GM23338 (cell line): ENCODE measurements at regions not wholly inside any gene's neighbourhood (a gene's known extent, or its start where the extent isn't known, plus 50 kb on each side); places are given as distances from the start of the nearest gene placed in this dataset.

ENCODE experiments used
- ATAC-seq: fragments of 200-7000 bp; cut with Tn5 transposase; 3 replicates; pipeline ENCODE4 v1.9.1; 2020
- DNase-seq: peaks from one replicate; pipeline ENCODE4 v3.0.0-alpha.2; 2015; ENCODE audit warnings: low spot score
- H2AFZ ChIP-seq: fragments of 200-600 bp; sonication (generic); 2 replicates; pipeline ENCODE4 v1.8.0; 2016; ENCODE audit warnings: antibody characterized with exemption, mild to moderate bottlenecking, moderate library complexity
- H3F3A ChIP-seq: fragments of 200-600 bp; sonication (generic); replicated peaks from 2 replicates; pipeline ENCODE4 v1.8.0; 2017; ENCODE audit warnings: antibody characterized with exemption, mixed run types, low read depth
- H3K27ac ChIP-seq: fragments of 200-600 bp; sonication (generic); 2 replicates; pipeline ENCODE4 v1.6.1; 2016; ENCODE audit warnings: low read depth
- H3K27me3 ChIP-seq: fragments of 200-600 bp; sonication (generic); 2 replicates; pipeline ENCODE4 v1.8.0; 2016; ENCODE audit warnings: mild to moderate bottlenecking, mixed run types, moderate library complexity; ENCODE audit not compliant: insufficient read depth
- H3K36me3 ChIP-seq: fragments of 200-600 bp; sonication (generic); 2 replicates; pipeline ENCODE4 v1.8.0; 2016; ENCODE audit warnings: mild to moderate bottlenecking; ENCODE audit not compliant: insufficient read depth
- H3K4me1 ChIP-seq: fragments of 200-600 bp; sonication (generic); 2 replicates; pipeline ENCODE4 v1.8.0; 2016; ENCODE audit warnings: mild to moderate bottlenecking, moderate library complexity; ENCODE audit not compliant: insufficient read depth
- H3K4me2 ChIP-seq: fragments of 200-600 bp; sonication (generic); 2 replicates; pipeline ENCODE4 v1.7.1; 2017; ENCODE audit warnings: mixed run types
- H3K4me3 ChIP-seq: fragments of 200-600 bp; sonication (generic); 2 replicates; pipeline ENCODE4 v1.6.1; 2016; ENCODE audit warnings: mixed run types
- H3K79me2 ChIP-seq: fragments of 200-600 bp; sonication (generic); replicated peaks from 2 replicates; pipeline ENCODE4 v1.8.0; 2017; ENCODE audit warnings: mild to moderate bottlenecking; ENCODE audit not compliant: insufficient read depth
- H3K9me2 ChIP-seq: fragments of 200-600 bp; sonication (generic); 2 replicates; pipeline ENCODE4 v1.8.0; 2017; ENCODE audit not compliant: insufficient read depth
- H4K20me1 ChIP-seq: fragments of 200-600 bp; sonication (generic); replicated peaks from 2 replicates; pipeline ENCODE4 v1.8.0; 2017; ENCODE audit warnings: mild to moderate bottlenecking; ENCODE audit not compliant: insufficient read depth
- H3K27ac Mint-ChIP-seq: 2 replicates; pipeline ENCODE4 v1.8.0; 2020; ENCODE audit warnings: inconsistent platforms, mild to moderate bottlenecking, moderate library complexity, mixed read lengths
- H3K27me3 Mint-ChIP-seq: 3 replicates; pipeline ENCODE4 v1.8.0; 2022; ENCODE audit warnings: low read depth, mild to moderate bottlenecking, moderate library complexity, mixed read lengths, inconsistent platforms; ENCODE audit not compliant: insufficient read depth, poor library complexity
- H3K36me3 Mint-ChIP-seq: 3 replicates; pipeline ENCODE4 v1.8.0; 2021; ENCODE audit warnings: low read depth, mild to moderate bottlenecking, inconsistent platforms, moderate library complexity, mixed read lengths
- H3K4me1 Mint-ChIP-seq: 3 replicates; pipeline ENCODE4 v1.8.0; 2020; ENCODE audit warnings: mild to moderate bottlenecking, inconsistent platforms, mixed read lengths
- H3K4me3 Mint-ChIP-seq: 3 replicates; pipeline ENCODE4 v1.8.0; 2021; ENCODE audit warnings: moderate library complexity, mild to moderate bottlenecking, inconsistent platforms, mixed read lengths
- H3K9me3 Mint-ChIP-seq: 3 replicates; pipeline ENCODE4 v1.8.0; 2020; ENCODE audit warnings: moderate library complexity, mild to moderate bottlenecking, inconsistent platforms, mixed read lengths
- CREB1 ChIP-seq: fragments of 250-450 bp; sonication (Bioruptor Pico); IDR thresholded peaks from 2 replicates; pipeline ENCODE4 v1.5.0; 2020; ENCODE audit warnings: low read depth, mild to moderate bottlenecking, moderate library complexity
- CTCF ChIP-seq, 2 experiments: fragments of 200-600 bp in 1 of 2; sonication (generic) in 1 of 2; conservative IDR thresholded peaks; 2 replicates each; pipeline versions ENCODE4 v1.5.1 to v1.6.1; 2016 to 2017; ENCODE audit warnings: antibody characterized with exemption in 2 of 2, low read depth in 2 of 2, mild to moderate bottlenecking in 2 of 2, moderate library complexity in 1 of 2
- ETS1 ChIP-seq: IDR thresholded peaks from 2 replicates; pipeline ENCODE4 v1.6.1; 2016; ENCODE audit warnings: antibody characterized with exemption
- EZH2 ChIP-seq: fragments of 200-600 bp; sonication (generic); IDR thresholded peaks from one replicate; pipeline ENCODE4 v1.8.0; 2017; ENCODE audit warnings: antibody characterized with exemption, mild to moderate bottlenecking, low read depth; ENCODE audit not compliant: unreplicated experiment
- EZH2phosphoT487 ChIP-seq: fragments of 200-600 bp; sonication (generic); IDR thresholded peaks from one replicate; pipeline ENCODE4 v1.8.1; 2018; ENCODE audit warnings: antibody characterized with exemption; ENCODE audit not compliant: unreplicated experiment
- JUNB ChIP-seq: IDR thresholded peaks from one replicate; pipeline ENCODE4 v1.6.1; 2016; ENCODE audit warnings: antibody characterized with exemption; ENCODE audit not compliant: unreplicated experiment
- NANOG ChIP-seq: IDR thresholded peaks from 2 replicates; pipeline ENCODE4 v1.6.1; 2016; ENCODE audit warnings: antibody characterized with exemption, borderline replicate concordance
- POLR2AphosphoS5 ChIP-seq: IDR thresholded peaks from 2 replicates; pipeline ENCODE4 v1.6.1; 2016; ENCODE audit warnings: antibody characterized with exemption, low read depth
- REST ChIP-seq: IDR thresholded peaks from one replicate; pipeline ENCODE4 v1.6.1; 2018; ENCODE audit warnings: antibody characterized with exemption; ENCODE audit not compliant: unreplicated experiment
- STAT1 ChIP-seq: IDR thresholded peaks from one replicate; pipeline ENCODE4 v1.6.1; 2016; ENCODE audit warnings: antibody characterized with exemption; ENCODE audit not compliant: unreplicated experiment
- ZNF114 ChIP-seq: fragments of 250-450 bp; sonication (Bioruptor Pico); IDR thresholded peaks from 2 replicates; pipeline ENCODE4 v1.5.0; 2020; ENCODE audit warnings: mild to moderate bottlenecking, moderate library complexity
- ZNF331 ChIP-seq: fragments of 250-450 bp; sonication (Bioruptor Pico); IDR thresholded peaks from 2 replicates; pipeline ENCODE4 v1.5.0; 2020; ENCODE audit warnings: low read depth, mild to moderate bottlenecking, moderate library complexity
- ZNF462 ChIP-seq: fragments of 250-450 bp; sonication (Bioruptor Pico); IDR thresholded peaks from 2 replicates; pipeline ENCODE4 v1.5.0; 2020; ENCODE audit warnings: mild to moderate bottlenecking, moderate library complexity

GRCh38 chr5:107218457-107219193 lies 452.1 kb downstream of the EFNA5 start:
- Histone ChIP-seq H2AFZ (no peak overlapping the region), H3K27ac (no peak overlapping the region), H3K36me3 (no peaks in the 10 kb centered on the region), H3K27me3 (no peaks in the 10 kb centered on the region), H3K4me3 (no peak overlapping the region), H4K20me1 (no peaks in the 10 kb centered on the region), H3K4me2 (no peak overlapping the region), H3K9me2 (no peaks in the 10 kb centered on the region), H3K4me1 (no peaks in the 10 kb centered on the region), H3K79me2 (no peaks in the 10 kb centered on the region), H3F3A (no peaks in the 10 kb centered on the region)
- no peak for ATAC-seq
- Mint-ChIP-seq H3K36me3 (no peaks in the 10 kb centered on the region), H3K4me3 (no peak overlapping the region), H3K27me3 (no peaks in the 10 kb centered on the region), H3K27ac (no peak overlapping the region), H3K9me3 (no peaks in the 10 kb centered on the region), H3K4me1 (no peaks in the 10 kb centered on the region)
- TF ChIP-seq CREB1 (CRISPR knock-in tag), result no peak
- no peak for TF ChIP-seq JUNB
- TF ChIP-seq POLR2AphosphoS5, result no peak
- TF ChIP-seq EZH2phosphoT487, result no peak
- no peak for TF ChIP-seq REST
- TF ChIP-seq EZH2, result no peak
- no peak for TF ChIP-seq STAT1
- no peak for TF ChIP-seq ZNF331 (CRISPR knock-in tag)
- TF ChIP-seq CTCF (conservative IDR thresholded peaks at IDR 0.05; ENCODE audit: low read depth in 2 of 2), result no peak
- TF ChIP-seq ZNF114 (CRISPR knock-in tag), result no peak
- no peak for TF ChIP-seq ETS1
- no peak for TF ChIP-seq NANOG
- TF ChIP-seq ZNF462 (CRISPR knock-in tag), result no peak
- no peak for DNase-seq
